ENCODE measurements at regions not wholly inside any gene's neighbourhood (a gene's known extent, or its start where the extent isn't known, plus 50 kb on each side); places are given as distances from the start of the nearest gene placed in this dataset.

DNA sequence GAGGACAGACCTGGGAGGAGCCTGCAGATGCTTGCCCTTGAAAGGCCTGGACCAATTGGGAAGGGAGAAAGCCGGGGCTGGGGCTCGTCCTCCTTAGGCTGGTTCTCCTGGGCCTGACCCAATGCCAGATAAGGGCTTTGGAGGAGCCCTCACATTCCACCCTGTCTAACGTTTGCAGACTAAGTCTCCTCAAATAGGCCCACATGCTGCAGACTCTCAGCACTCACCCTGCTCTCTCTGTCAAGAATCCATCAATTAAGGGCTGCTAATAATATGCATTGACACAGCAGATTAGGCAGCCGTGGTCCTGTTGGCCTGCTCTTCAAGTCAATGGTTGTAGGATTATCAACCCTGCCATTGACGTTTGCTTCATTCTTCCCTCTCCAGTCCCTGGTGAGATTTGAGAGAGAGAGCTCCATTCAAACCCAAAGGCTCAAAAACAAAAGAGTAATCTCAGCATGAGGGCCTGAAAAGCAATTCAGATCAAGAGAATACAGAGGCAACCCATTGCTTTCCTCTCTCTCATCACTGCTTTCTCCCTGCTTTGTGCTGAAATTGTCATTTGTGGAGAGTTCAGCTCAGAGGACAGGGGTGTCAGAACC is 167.6 kb downstream of the INSIG2 start:
- H3K27ac ChIP-seq: no peak overlapping the region
- TF ChIP-seq POLR2A (IDR thresholded peaks at IDR 0.05): no peak
- no peaks in the 10 kb centered on the region for H3K27me3 ChIP-seq
- H3K4me1 ChIP-seq (replicated peaks in 1 of 2): no peaks in the 10 kb centered on the region
- DNase-seq: peak in 1 of 7 donors; percentile 33
- no peaks in the 10 kb centered on the region for H3K36me3 ChIP-seq (replicated peaks in 1 of 2)
- intact Hi-C loops (cut with DNase I): no loop called here
- no peaks in the 10 kb centered on the region for H3K9me3 ChIP-seq (replicated peaks in 1 of 3)
- WGBS, 4 donors: 29 to 40% (median 33%) methylated on average over 2 to 5 of the region's 5 CpGs
- H3K4me3 ChIP-seq: no peak overlapping the region

DNA sequence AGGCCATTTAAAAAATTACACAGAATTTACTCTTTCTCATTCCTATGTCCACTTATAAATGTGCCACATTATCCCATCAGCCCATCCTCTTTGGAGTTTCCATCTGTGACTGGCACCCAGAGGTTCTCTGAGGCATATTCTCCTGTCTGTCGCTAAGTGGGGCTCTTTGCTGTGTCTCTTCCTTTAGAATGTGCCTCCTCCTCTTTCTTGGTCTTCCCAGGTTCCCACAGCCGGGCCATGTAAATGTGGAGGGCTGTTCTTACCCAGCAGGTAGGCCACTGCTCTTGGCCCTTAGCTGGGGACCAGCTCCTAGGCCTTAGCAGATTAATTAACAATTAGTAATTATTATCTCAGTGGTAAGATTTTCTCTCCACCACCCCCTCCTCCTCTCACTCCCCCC is 167.0 kb downstream of the INSIG2 start:
- Histone ChIP-seq H3K4me3 (no peak overlapping the region), H3K27ac (no peak overlapping the region), H3K4me1 (replicated peaks in 1 of 2) (no peaks in the 10 kb centered on the region), H3K36me3 (replicated peaks in 1 of 2) (no peaks in the 10 kb centered on the region), H3K9me3 (replicated peaks in 1 of 3) (no peaks in the 10 kb centered on the region), H3K27me3 (no peaks in the 10 kb centered on the region)
- DNase-seq: no peak
- WGBS, 4 donors: 67 to 76% (median 73%) methylated on average over 2 of the region's 2 CpGs
- no peak for TF ChIP-seq POLR2A (IDR thresholded peaks at IDR 0.05)
- TF ChIP-seq, protein P1, sequence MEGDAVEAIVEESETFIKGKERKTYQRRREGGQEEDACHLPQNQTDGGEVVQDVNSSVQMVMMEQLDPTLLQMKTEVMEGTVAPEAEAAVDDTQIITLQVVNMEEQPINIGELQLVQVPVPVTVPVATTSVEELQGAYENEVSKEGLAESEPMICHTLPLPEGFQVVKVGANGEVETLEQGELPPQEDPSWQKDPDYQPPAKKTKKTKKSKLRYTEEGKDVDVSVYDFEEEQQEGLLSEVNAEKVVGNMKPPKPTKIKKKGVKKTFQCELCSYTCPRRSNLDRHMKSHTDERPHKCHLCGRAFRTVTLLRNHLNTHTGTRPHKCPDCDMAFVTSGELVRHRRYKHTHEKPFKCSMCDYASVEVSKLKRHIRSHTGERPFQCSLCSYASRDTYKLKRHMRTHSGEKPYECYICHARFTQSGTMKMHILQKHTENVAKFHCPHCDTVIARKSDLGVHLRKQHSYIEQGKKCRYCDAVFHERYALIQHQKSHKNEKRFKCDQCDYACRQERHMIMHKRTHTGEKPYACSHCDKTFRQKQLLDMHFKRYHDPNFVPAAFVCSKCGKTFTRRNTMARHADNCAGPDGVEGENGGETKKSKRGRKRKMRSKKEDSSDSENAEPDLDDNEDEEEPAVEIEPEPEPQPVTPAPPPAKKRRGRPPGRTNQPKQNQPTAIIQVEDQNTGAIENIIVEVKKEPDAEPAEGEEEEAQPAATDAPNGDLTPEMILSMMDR (IDR thresholded peaks at IDR 0.05): no peak
- intact Hi-C loops (cut with DNase I): no loop called here

DNA sequence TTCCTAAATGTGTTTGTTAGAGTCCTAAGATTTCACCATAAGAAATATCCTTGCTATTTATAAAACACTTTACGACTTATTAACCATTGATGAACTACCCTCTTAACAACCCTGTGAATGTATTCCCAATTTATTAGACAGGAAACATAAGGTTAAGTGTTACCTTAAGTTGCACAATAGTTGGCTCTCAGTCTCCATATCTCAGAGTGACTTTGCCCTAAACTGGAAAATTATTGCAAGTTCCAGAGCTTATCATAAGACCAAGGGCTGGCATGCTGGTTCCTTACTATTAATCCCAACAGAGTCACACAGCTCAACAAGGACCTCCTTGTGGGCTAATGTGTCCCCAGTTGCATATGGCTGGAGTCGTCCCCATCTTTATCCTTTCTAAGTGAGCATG is 165.8 kb downstream of the INSIG2 start:
- TF ChIP-seq, protein P1 (IDR thresholded peaks at IDR 0.05): no peak
- no peak for TF ChIP-seq POLR2A (IDR thresholded peaks at IDR 0.05)

DNA sequence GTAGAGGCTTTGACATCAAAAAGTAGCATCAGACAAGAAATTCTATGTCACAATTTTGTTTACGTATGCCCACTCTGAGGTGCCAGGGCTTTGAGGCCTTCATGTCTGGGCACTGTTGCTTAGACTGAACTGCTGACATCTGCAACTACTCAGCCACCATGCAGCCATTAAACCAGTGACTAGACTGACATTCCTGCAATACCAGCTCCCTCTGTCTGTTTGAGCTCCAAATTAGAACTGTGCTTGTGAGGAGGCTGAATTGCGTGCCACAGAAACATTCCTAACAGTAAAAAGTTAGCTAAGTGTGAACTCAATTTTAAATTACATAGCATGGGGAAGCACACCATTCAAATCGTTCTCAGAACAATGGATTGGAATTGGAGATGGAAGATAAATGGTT is 163.2 kb downstream of the INSIG2 start:
- no peak for DNase-seq
- WGBS, 4 donors: 80 to 88% (median 86%) methylated on average over 3 of the region's 3 CpGs
- Histone ChIP-seq H3K9me3 (replicated peaks in 1 of 3) (no peaks in the 10 kb centered on the region), H3K4me3 (no peak overlapping the region), H3K27ac (no peak overlapping the region), H3K27me3 (no peaks in the 10 kb centered on the region), H3K36me3 (replicated peaks in 1 of 2) (no peaks in the 10 kb centered on the region), H3K4me1 (replicated peaks in 1 of 2) (no peaks in the 10 kb centered on the region)
- intact Hi-C loops (cut with DNase I): no loop called here
- TF ChIP-seq, protein P1 (IDR thresholded peaks at IDR 0.05): no peak
- no peak for TF ChIP-seq POLR2A (IDR thresholded peaks at IDR 0.05)

More for the DNA sequence above, 165.8 kb downstream of the INSIG2 start:
- Histone ChIP-seq H3K4me1 (replicated peaks in 1 of 2) (no peaks in the 10 kb centered on the region), H3K36me3 (replicated peaks in 1 of 2) (no peaks in the 10 kb centered on the region), H3K4me3 (no peak overlapping the region), H3K27ac (no peak overlapping the region), H3K27me3 (no peaks in the 10 kb centered on the region), H3K9me3 (replicated peaks in 1 of 3) (no peaks in the 10 kb centered on the region)
- 71 to 89% (median 73%) methylated on average over 2 of the region's 2 CpGs for WGBS, 4 donors
- intact Hi-C loops (cut with DNase I): no loop called here
- peak in 1 of 7 donors; percentile 5 for DNase-seq

DNA sequence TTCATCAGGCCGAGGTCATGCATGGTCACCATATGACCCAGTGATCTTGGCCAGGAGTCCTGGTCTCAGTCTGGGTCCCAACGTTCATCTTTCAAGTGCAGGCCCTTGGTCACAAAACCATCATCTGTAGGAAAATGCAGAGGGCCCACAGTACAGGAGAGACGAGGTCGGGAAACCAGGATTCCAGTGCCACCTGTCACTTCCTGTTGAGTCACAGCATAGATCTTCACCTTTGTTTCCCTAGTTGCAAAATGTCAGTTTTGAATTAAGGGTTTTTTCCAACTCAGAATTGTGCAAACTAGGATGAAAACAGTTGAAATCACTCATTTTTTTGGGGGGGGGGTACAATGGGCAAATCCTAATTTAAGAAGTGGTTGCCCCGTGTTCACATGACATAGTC is 162.2 kb downstream of the INSIG2 start:
- Histone ChIP-seq H3K27me3 (no peaks in the 10 kb centered on the region), H3K36me3 (replicated peaks in 1 of 2) (no peaks in the 10 kb centered on the region), H3K4me1 (replicated peaks in 1 of 2) (no peaks in the 10 kb centered on the region), H3K9me3 (replicated peaks in 1 of 3) (no peaks in the 10 kb centered on the region), H3K4me3 (no peak overlapping the region), H3K27ac (no peak overlapping the region)
- TF ChIP-seq, protein P1 (IDR thresholded peaks at IDR 0.05): no peak
- no peak for TF ChIP-seq POLR2A (IDR thresholded peaks at IDR 0.05)
- DNase-seq: peak in 1 of 7 donors; percentile 13
- WGBS, 4 donors: 65 to 76% (median 73%) methylated on average over 5 of the region's 5 CpGs
- intact Hi-C loops (cut with DNase I): no loop called here

All from adrenal gland (tissue), 9 donors.